Fibroblast of mammary gland (primary cell): ENCODE measurements at regions not wholly inside any gene's neighbourhood (a gene's known extent, or its start where the extent isn't known, plus 50 kb on each side); places are given as distances from the start of the nearest gene placed in this dataset.

Experiments
- DNase-seq: peaks from one replicate; pipeline ENCODE4 v3.0.0-alpha.2; 2010; ENCODE audit warnings: low read depth
- H3K4me3 ChIP-seq: 2 replicates; pipeline ENCODE4 v1.5.1; 2011; ENCODE audit warnings: low read depth, mild to moderate bottlenecking, low read length, moderate library complexity; ENCODE audit not compliant: control insufficient read depth
- CTCF ChIP-seq: conservative IDR thresholded peaks from 2 replicates; pipeline ENCODE4 v1.5.1; 2011; ENCODE audit warnings: low read depth, low read length, inconsistent platforms; ENCODE audit not compliant: control insufficient read depth, insufficient read depth

GRCh38 chr4:154142664-154143063 lies 348.9 kb downstream of the DCHS2 start:
- TF ChIP-seq CTCF: no peak
- no peak for DNase-seq
- no peak overlapping the region for H3K4me3 ChIP-seq

GRCh38 chr4:154140869-154141268 lies 350.7 kb downstream of the DCHS2 start:
- DNase-seq: no peak
- TF ChIP-seq CTCF: no peak
- H3K4me3 ChIP-seq: no peak overlapping the region

GRCh38 chr4:154137320-154137905 lies 348.5 kb upstream of the SFRP2 start:
- no peak for DNase-seq
- no peak overlapping the region for H3K4me3 ChIP-seq
- TF ChIP-seq CTCF: no peak

- H3K4me3 ChIP-seq: no peak overlapping the region
- TF ChIP-seq CTCF: no peak
- no peak for DNase-seq
Observed at GRCh38 chr4:154135576-154135975, 346.7 kb upstream of the SFRP2 start.

- no peak overlapping the region for H3K4me3 ChIP-seq
- TF ChIP-seq CTCF: no peak
- no peak for DNase-seq
Observed at GRCh38 chr4:154132406-154132805, 343.5 kb upstream of the SFRP2 start.

- no peak overlapping the region for H3K4me3 ChIP-seq
- TF ChIP-seq CTCF: no peak
- DNase-seq: peak; percentile 57
Observed at GRCh38 chr4:154126276-154126675, 337.4 kb upstream of the SFRP2 start.

- no peak overlapping the region for H3K4me3 ChIP-seq
- no peak for DNase-seq
- TF ChIP-seq CTCF: no peak
Observed at GRCh38 chr4:154125340-154125739, 336.5 kb upstream of the SFRP2 start.
